Prostate gland (tissue), 2 donors: ENCODE measurements at regions not wholly inside any gene's neighbourhood (a gene's known extent, or its start where the extent isn't known, plus 50 kb on each side); places are given as distances from the start of the nearest gene placed in this dataset.

ENCODE experiments used
- CTCF ChIP-seq, 4 experiments: fragments of 200-600 bp in 2 of 4; fragments of 450-650 bp in 2 of 4; sonication (generic) in 2 of 4; IDR thresholded peaks; 1 replicate in 3 of 4; 2 replicates in 1 of 4; pipeline ENCODE4 v1.5.1; 2016 to 2019; ENCODE audit warnings: antibody characterized with exemption in 4 of 4, mild to moderate bottlenecking in 2 of 4, moderate library complexity in 2 of 4
- POLR2A ChIP-seq: fragments of 450-650 bp; IDR thresholded peaks from one replicate; pipeline ENCODE4 v1.6.1; 2016; ENCODE audit warnings: antibody characterized with exemption, mild to moderate bottlenecking

GRCh38 chr12:14256121-14256520, 109.4 kb upstream of the ATF7IP start:
- TF ChIP-seq CTCF (IDR thresholded peaks at IDR 0.05): no peak
- TF ChIP-seq POLR2A: no peak
